Erythroblast (primary cell): ENCODE measurements at regions not wholly inside any gene's neighbourhood (a gene's known extent, or its start where the extent isn't known, plus 50 kb on each side); places are given as distances from the start of the nearest gene placed in this dataset.

Source experiments
- GATA1 ChIP-seq: IDR thresholded peaks from 2 replicates; pipeline ENCODE4 v1.6.1; 2011; ENCODE audit warnings: low read depth, mild to moderate bottlenecking, control low read depth, low read length, moderate library complexity
- POLR2A ChIP-seq: IDR thresholded peaks from 2 replicates; pipeline ENCODE4 v1.6.1; 2011; ENCODE audit warnings: mild to moderate bottlenecking, low read length

DNA sequence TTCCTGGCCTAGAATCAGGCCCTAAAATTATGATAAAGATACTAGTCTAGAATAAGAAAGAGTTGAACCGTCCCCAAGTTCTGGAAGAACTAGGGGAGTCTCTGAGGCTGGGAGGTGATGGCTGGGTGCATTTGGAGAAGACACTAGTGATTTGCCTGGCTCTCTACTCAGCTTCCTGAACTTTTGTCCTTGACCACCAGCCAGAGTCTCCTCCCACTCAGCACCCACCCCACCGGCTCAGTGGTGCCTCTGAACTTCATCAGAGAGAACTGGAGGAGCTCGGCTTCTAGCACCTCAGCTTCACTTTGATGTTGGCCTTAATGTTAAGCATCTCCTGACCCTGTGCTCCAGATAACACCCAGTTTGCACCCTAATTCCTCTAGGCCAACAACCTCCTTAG, 73.0 kb downstream of the PERP start:
- no peak for TF ChIP-seq POLR2A
- TF ChIP-seq GATA1 = no peak
